PC-3 (cell line): ENCODE measurements at regions not wholly inside any gene's neighbourhood (a gene's known extent, or its start where the extent isn't known, plus 50 kb on each side); places are given as distances from the start of the nearest gene placed in this dataset.

ENCODE experiments used
- ATAC-seq: fragments of 200-7000 bp; cut with Tn5 transposase; 2 replicates; pipeline ENCODE4 v1.9.1; 2020; ENCODE audit warnings: mild to moderate bottlenecking, moderate library complexity
- BruUV-seq: library from RNA; stranded (reverse); fragments of 400-500 nt; replicated peaks from 2 replicates; lab custom pipeline; 2021; lab: Mats Ljungman, UMichigan
- CTCF ChIA-PET: fragments of 300-600 bp; sonication (Branson Sonifier 250); formaldehyde crosslinking; loops from one replicate; lab custom pipeline; 2022; ENCODE audit warnings: antibody characterized with exemption; lab: Charles Lee
- POLR2A ChIA-PET: fragments of 300-600 bp; sonication (Branson Sonifier 250); formaldehyde crosslinking; loops from one replicate; lab custom pipeline; 2022; ENCODE audit warnings: antibody characterized with exemption; ENCODE audit not compliant: unreplicated experiment; lab: Charles Lee
- DNase-seq: peaks from one replicate; pipeline ENCODE4 v3.0.0-alpha.2; 2015
- H2AFZ ChIP-seq: fragments of 300-600 bp; sonication (generic); 2 replicates; pipeline ENCODE4 v1.6.0; 2016; ENCODE audit warnings: antibody characterized with exemption, low read length
- H3F3A ChIP-seq: fragments of 300-600 bp; sonication (generic); one replicate; pipeline ENCODE4 v1.6.0; 2017; ENCODE audit warnings: antibody characterized with exemption, low read length, control low read depth, mild to moderate bottlenecking; ENCODE audit not compliant: unreplicated experiment
- H3K27ac ChIP-seq: fragments of 300-600 bp; sonication (generic); 2 replicates; pipeline ENCODE4 v1.5.1; 2016; ENCODE audit warnings: mild to moderate bottlenecking, low read length
- H3K27me3 ChIP-seq: fragments of 300-600 bp; sonication (generic); 2 replicates; pipeline ENCODE4 v1.6.1; 2016; ENCODE audit warnings: low read length, mixed read lengths
- H3K36me3 ChIP-seq: fragments of 300-600 bp; sonication (generic); 2 replicates; pipeline ENCODE4 v1.6.1; 2016; ENCODE audit warnings: low read depth, mixed run types, low read length, mixed read lengths
- H3K4me1 ChIP-seq: fragments of 300-600 bp; sonication (generic); 2 replicates; pipeline ENCODE4 v1.5.1; 2016; ENCODE audit warnings: low read length; ENCODE audit not compliant: insufficient read depth
- H3K4me2 ChIP-seq: fragments of 300-600 bp; sonication (generic); 2 replicates; pipeline ENCODE4 v1.6.0; 2016; ENCODE audit warnings: low read length
- H3K4me3 ChIP-seq: fragments of 300-600 bp; sonication (generic); 2 replicates; pipeline ENCODE4 v1.5.1; 2016; ENCODE audit warnings: mild to moderate bottlenecking, low read length, mixed read lengths
- H3K79me2 ChIP-seq: fragments of 300-600 bp; sonication (generic); 2 replicates; pipeline ENCODE4 v1.6.1; 2017; ENCODE audit warnings: low read length, mixed read lengths
- H3K9ac ChIP-seq: fragments of 300-600 bp; sonication (generic); 2 replicates; pipeline ENCODE4 v1.6.0; 2016; ENCODE audit warnings: mild to moderate bottlenecking, low read length
- H3K9me2 ChIP-seq: fragments of 300-600 bp; sonication (generic); replicated peaks from 2 replicates; pipeline ENCODE4 v1.6.1; 2016; ENCODE audit warnings: mixed run types, low read length, mixed read lengths
- H3K9me3 ChIP-seq: fragments of 300-600 bp; sonication (generic); 2 replicates; pipeline ENCODE4 v1.6.1; 2016; ENCODE audit warnings: low read length, mixed read lengths
- H4K20me1 ChIP-seq: fragments of 300-600 bp; sonication (generic); 2 replicates; pipeline ENCODE4 v1.6.1; 2016; ENCODE audit warnings: low read length, mixed read lengths
- CTCF ChIP-seq: fragments of 300-600 bp; sonication (generic); conservative IDR thresholded peaks from 2 replicates; pipeline ENCODE4 v1.5.1; 2017; ENCODE audit warnings: antibody characterized with exemption, low read depth, mild to moderate bottlenecking, low read length
- EZH2 ChIP-seq: fragments of 300-600 bp; sonication (generic); IDR thresholded peaks from one replicate; pipeline ENCODE4 v1.6.1; 2017; ENCODE audit warnings: antibody characterized with exemption, mild to moderate bottlenecking, low read length; ENCODE audit not compliant: unreplicated experiment
- EZH2phosphoT487 ChIP-seq: fragments of 300-600 bp; sonication (generic); IDR thresholded peaks from 2 replicates; pipeline ENCODE4 v1.6.1; 2018; ENCODE audit warnings: mild to moderate bottlenecking, antibody characterized with exemption, low read length, borderline replicate concordance
- intact Hi-C: fragments of 100-400 bp; cut with micrococcal nuclease; formaldehyde crosslinking; loops from 2 replicates; pipeline ENCODE4 v1.9.0; 2023

- H3K4me2 ChIP-seq, result no peak overlapping the region
Measured at GRCh38 chr4:111449657-111450056, 695.6 kb upstream of the FAM241A start.

GRCh38 chr4:111450867-111451266 lies 694.4 kb upstream of the FAM241A start:
- CTCF ChIA-PET, result no interaction called here
- Histone ChIP-seq H3K4me3 (no peak overlapping the region), H3F3A (no peaks in the 10 kb centered on the region), H3K9me3 (no peaks in the 10 kb centered on the region), H4K20me1 (no peaks in the 10 kb centered on the region), H3K79me2 (no peaks in the 10 kb centered on the region), H3K9ac (no peak overlapping the region), H3K27me3 (no peaks in the 10 kb centered on the region), H3K9me2 (no peaks in the 10 kb centered on the region), H3K27ac (no peak overlapping the region), H2AFZ (no peak overlapping the region), H3K36me3 (no peaks in the 10 kb centered on the region), H3K4me2 (no peak overlapping the region), H3K4me1 (no peaks in the 10 kb centered on the region; the same call in 1 of the 2 replicates)
- DNase-seq, result peak; percentile 60
- no peak for TF ChIP-seq EZH2
- TF ChIP-seq CTCF, result no peak
- no peak for TF ChIP-seq EZH2phosphoT487
- intact Hi-C loops, result no loop called here
- POLR2A ChIA-PET, result no interaction called here
- no TSS peak for BruUV-seq
- peak; percentile 83 for ATAC-seq

More at GRCh38 chr4:111449657-111450056, 695.6 kb upstream of the FAM241A start:
- Histone ChIP-seq H4K20me1 (no peaks in the 10 kb centered on the region), H2AFZ (no peak overlapping the region), H3K27me3 (no peaks in the 10 kb centered on the region), H3K4me1 (no peaks in the 10 kb centered on the region; the same call in 1 of the 2 replicates), H3K9me3 (no peaks in the 10 kb centered on the region), H3K27ac (no peak overlapping the region), H3F3A (no peaks in the 10 kb centered on the region), H3K79me2 (no peaks in the 10 kb centered on the region), H3K4me3 (no peak overlapping the region), H3K9ac (no peak overlapping the region), H3K36me3 (no peaks in the 10 kb centered on the region), H3K9me2 (no peaks in the 10 kb centered on the region)
- peak; percentile 49 for DNase-seq
- intact Hi-C loops, result no loop called here
- TF ChIP-seq CTCF, result no peak
- TF ChIP-seq EZH2phosphoT487, result no peak
- TF ChIP-seq EZH2, result no peak
- peak; percentile 81 for ATAC-seq
- ChIA-PET CTCF (no interaction called here), POLR2A (no interaction called here)
- BruUV-seq, result no TSS peak

- POLR2A ChIA-PET, result no interaction called here
- Histone ChIP-seq H3K79me2 (no peaks in the 10 kb centered on the region), H3K9ac (no peak overlapping the region), H3F3A (no peaks in the 10 kb centered on the region), H3K27me3 (no peaks in the 10 kb centered on the region), H3K4me3 (no peak overlapping the region), H3K9me2 (no peaks in the 10 kb centered on the region), H3K36me3 (no peaks in the 10 kb centered on the region), H3K27ac (no peak overlapping the region), H4K20me1 (no peaks in the 10 kb centered on the region), H2AFZ (no peak overlapping the region), H3K4me1 (no peaks in the 10 kb centered on the region; the same call in 1 of the 2 replicates), H3K9me3 (no peaks in the 10 kb centered on the region), H3K4me2 (no peak overlapping the region)
- BruUV-seq, result no TSS peak
- CTCF ChIA-PET, result no interaction called here
- DNase-seq (no peak), ATAC-seq (no peak)
- intact Hi-C loops, result no loop called here
- no peak for TF ChIP-seq EZH2
- TF ChIP-seq CTCF, result no peak
- TF ChIP-seq EZH2phosphoT487, result no peak
Measured at GRCh38 chr4:111453216-111453615, 692.0 kb upstream of the FAM241A start.
